Effector memory CD4-positive, alpha-beta T cell (primary cell): ENCODE measurements at regions not wholly inside any gene's neighbourhood (a gene's known extent, or its start where the extent isn't known, plus 50 kb on each side); places are given as distances from the start of the nearest gene placed in this dataset.

Source experiments
- DNase-seq, 3 donors: peaks; one replicate each; pipeline ENCODE4 v3.0.0-alpha.2; 2020
- H3K27ac ChIP-seq: 2 replicates; pipeline ENCODE4 v1.7.0; 2013; ENCODE audit warnings: mild to moderate bottlenecking, low read length, moderate library complexity; ENCODE audit not compliant: insufficient read depth, poor library complexity, severe bottlenecking
- H3K27me3 ChIP-seq: replicated peaks from 2 replicates; pipeline ENCODE4 v1.7.0; 2013; ENCODE audit warnings: mild to moderate bottlenecking, low read length; ENCODE audit not compliant: insufficient read depth, control insufficient read depth, poor library complexity, severe bottlenecking
- H3K36me3 ChIP-seq: 2 replicates; pipeline ENCODE4 v1.7.0; 2013; ENCODE audit warnings: mild to moderate bottlenecking, low read length, moderate library complexity; ENCODE audit not compliant: control insufficient read depth, insufficient read depth
- H3K4me1 ChIP-seq: 2 replicates; pipeline ENCODE4 v1.7.0; 2013; ENCODE audit warnings: low read length, mild to moderate bottlenecking; ENCODE audit not compliant: control insufficient read depth, insufficient read depth, poor library complexity, severe bottlenecking
- H3K4me3 ChIP-seq: 2 replicates; pipeline ENCODE4 v1.7.0; 2013; ENCODE audit warnings: low read length, low read depth, mild to moderate bottlenecking; ENCODE audit not compliant: insufficient read depth, poor library complexity, severe bottlenecking
- H3K9me3 ChIP-seq: 2 replicates; pipeline ENCODE4 v1.7.0; 2013; ENCODE audit warnings: mild to moderate bottlenecking, low read length, moderate library complexity; ENCODE audit not compliant: control insufficient read depth

- Histone ChIP-seq H3K36me3 (no peaks in the 10 kb centered on the region), H3K27me3 (peaks cover 4% of the 10 kb centered on the region), H3K4me1 (peaks cover 4% of the 10 kb centered on the region), H3K27ac (no peak overlapping the region), H3K4me3 (no peak overlapping the region), H3K9me3 (no peaks in the 10 kb centered on the region)
- DNase-seq, result no peak
Observed at GRCh38 chr17:36808180-36808661, 129.1 kb upstream of the LHX1 start.

GRCh38 chr17:36812762-36813161, 124.5 kb upstream of the LHX1 start:
- peaks cover 12% of the 10 kb centered on the region for H3K27me3 ChIP-seq
- H3K27ac ChIP-seq, result no peak overlapping the region
- no peak for DNase-seq
- no peaks in the 10 kb centered on the region for H3K9me3 ChIP-seq
- no peaks in the 10 kb centered on the region for H3K36me3 ChIP-seq
- no peak overlapping the region for H3K4me3 ChIP-seq
- peaks cover 4% of the 10 kb centered on the region for H3K4me1 ChIP-seq

- Histone ChIP-seq H3K27ac (no peak overlapping the region), H3K9me3 (no peaks in the 10 kb centered on the region), H3K4me1 (peaks cover under 1% of the 10 kb centered on the region), H3K27me3 (peaks cover 12% of the 10 kb centered on the region), H3K36me3 (no peaks in the 10 kb centered on the region), H3K4me3 (no peak overlapping the region)
- no peak for DNase-seq
Observed at GRCh38 chr17:36813357-36813756, 123.9 kb upstream of the LHX1 start.

GRCh38 chr17:36813957-36814563, 123.2 kb upstream of the LHX1 start:
- DNase-seq, result no peak
- Histone ChIP-seq H3K4me1 (no peaks in the 10 kb centered on the region), H3K9me3 (no peaks in the 10 kb centered on the region), H3K27me3 (peaks cover 12% of the 10 kb centered on the region), H3K36me3 (no peaks in the 10 kb centered on the region), H3K4me3 (no peak overlapping the region), H3K27ac (no peak overlapping the region)

GRCh38 chr17:36814958-36815357, 122.3 kb upstream of the LHX1 start:
- DNase-seq, result no peak
- Histone ChIP-seq H3K4me3 (no peak overlapping the region), H3K4me1 (no peaks in the 10 kb centered on the region), H3K27ac (no peak overlapping the region), H3K9me3 (no peaks in the 10 kb centered on the region), H3K36me3 (no peaks in the 10 kb centered on the region), H3K27me3 (peaks cover 12% of the 10 kb centered on the region)

GRCh38 chr17:36816214-36816906, 120.9 kb upstream of the LHX1 start:
- H3K27ac ChIP-seq, result no peak overlapping the region
- no peak for DNase-seq
- no peaks in the 10 kb centered on the region for H3K36me3 ChIP-seq
- H3K27me3 ChIP-seq, result peaks cover 11% of the 10 kb centered on the region
- H3K4me1 ChIP-seq, result no peaks in the 10 kb centered on the region
- no peak overlapping the region for H3K4me3 ChIP-seq
- no peaks in the 10 kb centered on the region for H3K9me3 ChIP-seq

GRCh38 chr17:36816907-36817288, 120.4 kb upstream of the LHX1 start:
- no peaks in the 10 kb centered on the region for H3K4me1 ChIP-seq
- H3K27ac ChIP-seq, result no peak overlapping the region
- no peaks in the 10 kb centered on the region for H3K9me3 ChIP-seq
- H3K27me3 ChIP-seq, result peaks cover 9% of the 10 kb centered on the region
- DNase-seq, result no peak
- no peaks in the 10 kb centered on the region for H3K36me3 ChIP-seq
- H3K4me3 ChIP-seq, result no peak overlapping the region

GRCh38 chr17:36817483-36818048, 119.7 kb upstream of the LHX1 start:
- H3K27ac ChIP-seq, result no peak overlapping the region
- peaks cover 9% of the 10 kb centered on the region for H3K27me3 ChIP-seq

GRCh38 chr17:36818134-36818825, 119.0 kb upstream of the LHX1 start:
- H3K36me3 ChIP-seq, result no peaks in the 10 kb centered on the region
- no peaks in the 10 kb centered on the region for H3K9me3 ChIP-seq
- H3K4me1 ChIP-seq, result no peaks in the 10 kb centered on the region
- no peak overlapping the region for H3K27ac ChIP-seq
- no peak for DNase-seq
- no peak overlapping the region for H3K4me3 ChIP-seq
- H3K27me3 ChIP-seq, result peaks cover 9% of the 10 kb centered on the region

More at GRCh38 chr17:36817483-36818048, 119.7 kb upstream of the LHX1 start:
- DNase-seq, result no peak
- Histone ChIP-seq H3K36me3 (no peaks in the 10 kb centered on the region), H3K9me3 (no peaks in the 10 kb centered on the region), H3K4me1 (no peaks in the 10 kb centered on the region), H3K4me3 (no peak overlapping the region)
